ENCODE measurements at regions not wholly inside any gene's neighbourhood (a gene's known extent, or its start where the extent isn't known, plus 50 kb on each side); places are given as distances from the start of the nearest gene placed in this dataset.
"Not testable (repeated sequence)": the region's sequence is repeated elsewhere in the genome, so short reads cannot be mapped to it uniquely, and the experiment has no call there.

DNA sequence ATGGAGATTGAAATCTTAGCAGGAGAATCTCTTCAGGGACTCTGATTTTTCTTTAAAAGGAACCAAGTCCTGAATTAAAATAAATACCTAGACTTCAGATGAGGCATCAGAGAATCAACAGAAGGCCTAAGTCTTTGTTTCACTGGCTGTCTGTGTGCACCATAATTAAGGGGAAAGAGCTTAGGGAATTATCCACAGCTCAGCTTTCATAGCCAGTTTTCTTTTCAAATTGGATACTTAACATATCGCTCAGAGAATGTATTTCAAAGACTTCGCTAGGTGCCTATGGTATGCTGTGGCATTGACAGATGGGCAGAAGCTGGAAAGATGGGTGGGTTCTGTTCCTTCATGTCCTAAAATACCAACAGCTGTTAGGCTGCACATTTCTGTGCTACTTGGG is 325.8 kb downstream of the TMEM38B start:
- no peak for TF ChIP-seq CTCF (IDR thresholded peaks at IDR 0.05; ENCODE audit: partially characterized antibody, unreplicated experiment)
- peaks cover 21% of the 10 kb centered on the region for H3K4me1 Mint-ChIP-seq (ENCODE audit: low read depth, unreplicated experiment)
- no peaks in the 10 kb centered on the region for H3K36me3 Mint-ChIP-seq (ENCODE audit: unreplicated experiment)
- peaks cover 6% of the 10 kb centered on the region for H3K27me3 Mint-ChIP-seq (ENCODE audit: unreplicated experiment)
- DNase-seq = no peak
- H3K9me3 Mint-ChIP-seq (ENCODE audit: unreplicated experiment) = peaks cover 4% of the 10 kb centered on the region
- H3K27ac Mint-ChIP-seq (ENCODE audit: unreplicated experiment) = peak overlapping the region; percentile 40
- H3K4me3 Mint-ChIP-seq (ENCODE audit: unreplicated experiment) = no peak overlapping the region

DNA sequence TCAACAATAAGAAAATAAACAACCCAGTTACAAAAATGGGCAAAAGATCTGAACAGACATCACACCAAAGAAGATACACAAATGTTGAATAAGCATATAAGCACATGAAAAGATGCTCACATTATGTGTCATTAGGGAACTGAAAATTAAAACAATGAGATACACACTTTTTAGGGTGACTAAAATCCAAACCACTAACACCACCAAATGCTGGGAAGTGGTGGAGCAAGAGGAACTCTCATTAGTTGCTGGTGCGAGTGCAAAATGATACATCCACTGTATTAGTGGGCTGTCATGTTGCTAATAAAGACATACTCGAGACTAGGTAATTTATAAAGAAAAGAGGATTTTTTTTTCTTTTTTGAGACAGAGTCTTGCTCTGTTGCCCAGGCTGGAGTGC is 329.1 kb downstream of the TMEM38B start:
- H3K27me3 Mint-ChIP-seq (ENCODE audit: unreplicated experiment) = peaks cover 6% of the 10 kb centered on the region
- no peak for TF ChIP-seq CTCF (IDR thresholded peaks at IDR 0.05; ENCODE audit: partially characterized antibody, unreplicated experiment)
- no peak overlapping the region for H3K4me3 Mint-ChIP-seq (ENCODE audit: unreplicated experiment)
- peaks cover 4% of the 10 kb centered on the region for H3K9me3 Mint-ChIP-seq (ENCODE audit: unreplicated experiment)
- no peaks in the 10 kb centered on the region for H3K36me3 Mint-ChIP-seq (ENCODE audit: unreplicated experiment)
- no peak overlapping the region for H3K27ac Mint-ChIP-seq (ENCODE audit: unreplicated experiment)
- H3K4me1 Mint-ChIP-seq (ENCODE audit: low read depth, unreplicated experiment) = peaks cover 15% of the 10 kb centered on the region
- no peak for DNase-seq

DNA sequence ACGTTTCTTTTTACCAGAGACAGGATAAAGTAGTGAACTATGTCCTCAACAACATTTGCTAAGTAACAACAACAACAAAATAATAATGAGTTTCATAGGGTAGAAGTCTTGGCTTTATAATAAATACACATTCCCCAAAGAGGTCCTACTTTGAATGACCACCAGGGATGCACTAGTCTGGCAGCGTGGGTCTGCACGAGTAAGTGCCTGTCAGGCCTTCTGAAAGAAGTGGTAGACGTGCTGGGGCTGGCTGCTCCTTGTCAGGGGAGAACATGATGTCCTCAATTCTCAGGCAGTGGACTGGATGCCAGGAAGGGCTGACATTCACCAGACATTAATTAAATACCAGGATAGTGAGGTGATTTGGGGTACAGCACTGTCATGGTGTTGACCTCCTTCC is 331.1 kb downstream of the TMEM38B start:
- TF ChIP-seq CTCF (IDR thresholded peaks at IDR 0.05; ENCODE audit: partially characterized antibody, unreplicated experiment) = peak; percentile 32
- H3K4me3 Mint-ChIP-seq (ENCODE audit: unreplicated experiment) = no peak overlapping the region
- H3K4me1 Mint-ChIP-seq (ENCODE audit: low read depth, unreplicated experiment) = peaks cover 3% of the 10 kb centered on the region
- H3K9me3 Mint-ChIP-seq (ENCODE audit: unreplicated experiment) = peaks cover 4% of the 10 kb centered on the region
- peaks cover 4% of the 10 kb centered on the region for H3K27me3 Mint-ChIP-seq (ENCODE audit: unreplicated experiment)
- no peaks in the 10 kb centered on the region for H3K36me3 Mint-ChIP-seq (ENCODE audit: unreplicated experiment)
- no peak overlapping the region for H3K27ac Mint-ChIP-seq (ENCODE audit: unreplicated experiment)
- no peak for DNase-seq

DNA sequence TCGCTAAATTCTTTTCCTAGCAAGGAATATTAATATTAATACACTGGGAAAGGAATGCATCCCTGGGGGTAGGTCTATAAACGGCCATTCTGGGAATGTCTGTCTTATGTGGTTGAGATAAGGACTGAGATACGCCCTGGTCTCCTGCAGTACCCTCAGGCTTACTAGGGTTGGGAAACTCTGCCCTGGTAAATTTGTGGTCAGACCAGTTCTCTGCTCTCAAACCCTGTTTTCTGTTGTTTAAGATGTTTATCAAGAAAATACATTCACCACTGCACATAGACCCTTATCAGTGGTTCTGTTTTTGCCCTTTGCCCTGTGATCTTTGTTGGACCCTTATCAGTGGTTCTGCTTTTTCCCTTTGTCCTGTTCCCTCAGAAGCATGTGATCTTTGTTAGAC is 335.8 kb downstream of the TMEM38B start:
- H3K9me3 Mint-ChIP-seq (ENCODE audit: unreplicated experiment); DNase-seq; H3K4me1 Mint-ChIP-seq (ENCODE audit: low read depth, unreplicated experiment); H3K27ac Mint-ChIP-seq (ENCODE audit: unreplicated experiment); H3K27me3 Mint-ChIP-seq (ENCODE audit: unreplicated experiment); H3K4me3 Mint-ChIP-seq (ENCODE audit: unreplicated experiment); H3K36me3 Mint-ChIP-seq (ENCODE audit: unreplicated experiment): not testable (repeated sequence)

GRCh38 chr9:106032978-106033377 is 338.6 kb downstream of the TMEM38B start:
- Mint-ChIP-seq H3K36me3 (ENCODE audit: unreplicated experiment) (peaks cover 9% of the 10 kb centered on the region), H3K27me3 (ENCODE audit: unreplicated experiment) (no peaks in the 10 kb centered on the region), H3K27ac (ENCODE audit: unreplicated experiment) (no peak overlapping the region), H3K9me3 (ENCODE audit: unreplicated experiment) (peaks cover 3% of the 10 kb centered on the region), H3K4me3 (ENCODE audit: unreplicated experiment) (no peak overlapping the region), H3K4me1 (ENCODE audit: low read depth, unreplicated experiment) (no peaks in the 10 kb centered on the region)
- DNase-seq = no peak
- TF ChIP-seq CTCF (IDR thresholded peaks at IDR 0.05; ENCODE audit: partially characterized antibody, unreplicated experiment) = no peak

- Mint-ChIP-seq H3K36me3 (ENCODE audit: unreplicated experiment) (peaks cover 21% of the 10 kb centered on the region), H3K4me3 (ENCODE audit: unreplicated experiment) (no peak overlapping the region), H3K27ac (ENCODE audit: unreplicated experiment) (no peak overlapping the region), H3K4me1 (ENCODE audit: low read depth, unreplicated experiment) (no peaks in the 10 kb centered on the region), H3K27me3 (ENCODE audit: unreplicated experiment) (no peaks in the 10 kb centered on the region), H3K9me3 (ENCODE audit: unreplicated experiment) (peaks cover 1% of the 10 kb centered on the region)
- no peak for DNase-seq
- TF ChIP-seq CTCF (IDR thresholded peaks at IDR 0.05; ENCODE audit: partially characterized antibody, unreplicated experiment) = no peak
Observed at GRCh38 chr9:106035806-106036205, 341.5 kb downstream of the TMEM38B start.

Measured in glutamatergic neuron (in vitro differentiated cells).